ENCODE measurements at regions not wholly inside any gene's neighbourhood (a gene's known extent, or its start where the extent isn't known, plus 50 kb on each side); places are given as distances from the start of the nearest gene placed in this dataset.

GRCh38 chr4:45079616-45080015 lies 353.3 kb upstream of the GNPDA2 start:
- no TSS peak for BruUV-seq (replicated peaks)
- no peaks in the 10 kb centered on the region for H3K27me3 Mint-ChIP-seq (ENCODE audit: insufficient read depth, unreplicated experiment)
- ChIA-PET POLR2A (no interaction called here), CTCF (no interaction called here)
- no peak for TF ChIP-seq CTCF (IDR thresholded peaks at IDR 0.05; ENCODE audit: insufficient read depth in 1 of 2, low read depth in 1 of 2, low read length in 1 of 2, severe bottlenecking in 1 of 2, unreplicated experiment in 1 of 2)
- H3K36me3 Mint-ChIP-seq (ENCODE audit: insufficient read depth, unreplicated experiment), result no peaks in the 10 kb centered on the region
- intact Hi-C loops (cut with micrococcal nuclease; ENCODE audit: unreplicated experiment), result no loop called here
- H3K36me3 ChIP-seq (ENCODE audit: control insufficient read depth, insufficient read depth, low read length), result no peaks in the 10 kb centered on the region
- no peaks in the 10 kb centered on the region for H3K4me1 ChIP-seq
- DNase-seq, result no peak
- H3K9me3 Mint-ChIP-seq (ENCODE audit: unreplicated experiment), result no peaks in the 10 kb centered on the region
- H3K4me1 Mint-ChIP-seq (ENCODE audit: low read depth, unreplicated experiment), result no peaks in the 10 kb centered on the region
- no peaks in the 10 kb centered on the region for H3K27me3 ChIP-seq (replicated peaks; ENCODE audit: control insufficient read depth, insufficient read depth, low read length)
- H3K27ac Mint-ChIP-seq (ENCODE audit: unreplicated experiment), result no peak overlapping the region
- H3K9me3 ChIP-seq, result no peaks in the 10 kb centered on the region
- H3K4me3 ChIP-seq (ENCODE audit: low read depth, low read length), result no peak overlapping the region
- H3K4me3 Mint-ChIP-seq (ENCODE audit: unreplicated experiment), result no peak overlapping the region

DNA sequence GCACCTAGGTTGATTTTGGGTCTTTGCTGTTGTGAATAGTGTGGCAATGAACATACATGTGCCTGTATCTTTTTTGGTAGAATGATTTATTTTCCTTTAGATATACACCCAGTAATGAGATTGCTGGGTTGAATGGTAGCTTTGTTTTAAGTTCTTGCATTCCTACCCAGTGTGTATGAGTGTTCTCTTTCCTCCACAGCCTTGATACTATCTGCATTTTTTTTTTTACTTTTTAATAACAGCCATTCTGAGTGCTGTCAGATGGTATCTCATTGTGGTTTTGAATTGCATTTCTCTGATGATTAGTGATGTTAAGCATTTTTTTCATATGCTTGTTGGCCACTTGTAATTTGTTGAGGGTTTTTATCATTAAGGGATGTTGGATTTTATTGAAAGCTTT lies 351.8 kb upstream of the GNPDA2 start:
- intact Hi-C loops (cut with micrococcal nuclease; ENCODE audit: unreplicated experiment), result no loop called here
- no peak for DNase-seq
- no peaks in the 10 kb centered on the region for H3K9me3 ChIP-seq
- POLR2A ChIA-PET, result no interaction called here
- no peaks in the 10 kb centered on the region for H3K36me3 Mint-ChIP-seq (ENCODE audit: insufficient read depth, unreplicated experiment)
- no peak overlapping the region for H3K4me3 Mint-ChIP-seq (ENCODE audit: unreplicated experiment)
- no peaks in the 10 kb centered on the region for H3K36me3 ChIP-seq (ENCODE audit: control insufficient read depth, insufficient read depth, low read length)
- no peaks in the 10 kb centered on the region for H3K9me3 Mint-ChIP-seq (ENCODE audit: unreplicated experiment)
- BruUV-seq (replicated peaks), result no TSS peak
- no peak overlapping the region for H3K27ac Mint-ChIP-seq (ENCODE audit: unreplicated experiment)
- H3K27me3 ChIP-seq (replicated peaks; ENCODE audit: control insufficient read depth, insufficient read depth, low read length), result no peaks in the 10 kb centered on the region
- no peaks in the 10 kb centered on the region for H3K4me1 ChIP-seq
- TF ChIP-seq CTCF (IDR thresholded peaks at IDR 0.05; ENCODE audit: insufficient read depth in 1 of 2, low read depth in 1 of 2, low read length in 1 of 2, severe bottlenecking in 1 of 2, unreplicated experiment in 1 of 2), result no peak
- CTCF ChIA-PET, result no interaction called here
- no peak overlapping the region for H3K4me3 ChIP-seq (ENCODE audit: low read depth, low read length)
- no peaks in the 10 kb centered on the region for H3K27me3 Mint-ChIP-seq (ENCODE audit: insufficient read depth, unreplicated experiment)
- no peaks in the 10 kb centered on the region for H3K4me1 Mint-ChIP-seq (ENCODE audit: low read depth, unreplicated experiment)

DNA sequence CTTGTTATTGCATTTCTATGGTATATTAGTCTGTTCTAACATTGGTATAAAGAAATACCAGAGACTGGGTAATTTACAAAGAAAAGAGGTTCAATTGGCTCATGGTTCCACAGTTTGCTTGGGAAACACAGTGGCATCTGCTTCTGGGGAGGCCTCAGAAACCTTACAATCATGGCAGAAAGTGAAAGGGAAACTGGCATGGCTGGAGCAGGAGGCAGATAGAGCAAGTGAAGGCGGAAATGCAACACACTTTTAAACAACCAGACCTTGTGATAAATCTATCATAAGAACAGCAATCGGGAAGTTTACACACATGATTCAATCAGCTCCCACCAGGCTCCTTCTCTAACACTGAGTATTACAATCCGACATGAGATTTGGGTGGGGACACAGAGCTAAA lies 346.6 kb upstream of the GNPDA2 start:
- Mint-ChIP-seq H3K27ac (ENCODE audit: unreplicated experiment) (no peak overlapping the region), H3K36me3 (ENCODE audit: insufficient read depth, unreplicated experiment) (no peaks in the 10 kb centered on the region), H3K9me3 (ENCODE audit: unreplicated experiment) (no peaks in the 10 kb centered on the region), H3K4me1 (ENCODE audit: low read depth, unreplicated experiment) (no peaks in the 10 kb centered on the region), H3K27me3 (ENCODE audit: insufficient read depth, unreplicated experiment) (no peaks in the 10 kb centered on the region), H3K4me3 (ENCODE audit: unreplicated experiment) (no peak overlapping the region)
- Histone ChIP-seq H3K4me1 (no peaks in the 10 kb centered on the region), H3K36me3 (ENCODE audit: control insufficient read depth, insufficient read depth, low read length) (no peaks in the 10 kb centered on the region), H3K4me3 (ENCODE audit: low read depth, low read length) (no peak overlapping the region), H3K9me3 (no peaks in the 10 kb centered on the region), H3K27me3 (replicated peaks; ENCODE audit: control insufficient read depth, insufficient read depth, low read length) (no peaks in the 10 kb centered on the region)
- BruUV-seq (replicated peaks), result no TSS peak
- DNase-seq, result no peak
- TF ChIP-seq CTCF (IDR thresholded peaks at IDR 0.05; ENCODE audit: insufficient read depth in 1 of 2, low read depth in 1 of 2, low read length in 1 of 2, severe bottlenecking in 1 of 2, unreplicated experiment in 1 of 2), result no peak
- ChIA-PET CTCF (no interaction called here), POLR2A (no interaction called here)
- intact Hi-C loops (cut with micrococcal nuclease; ENCODE audit: unreplicated experiment), result no loop called here

Measured in Caco-2 (cell line).